ENCODE measurements at regions not wholly inside any gene's neighbourhood (a gene's known extent, or its start where the extent isn't known, plus 50 kb on each side); places are given as distances from the start of the nearest gene placed in this dataset.

DNA sequence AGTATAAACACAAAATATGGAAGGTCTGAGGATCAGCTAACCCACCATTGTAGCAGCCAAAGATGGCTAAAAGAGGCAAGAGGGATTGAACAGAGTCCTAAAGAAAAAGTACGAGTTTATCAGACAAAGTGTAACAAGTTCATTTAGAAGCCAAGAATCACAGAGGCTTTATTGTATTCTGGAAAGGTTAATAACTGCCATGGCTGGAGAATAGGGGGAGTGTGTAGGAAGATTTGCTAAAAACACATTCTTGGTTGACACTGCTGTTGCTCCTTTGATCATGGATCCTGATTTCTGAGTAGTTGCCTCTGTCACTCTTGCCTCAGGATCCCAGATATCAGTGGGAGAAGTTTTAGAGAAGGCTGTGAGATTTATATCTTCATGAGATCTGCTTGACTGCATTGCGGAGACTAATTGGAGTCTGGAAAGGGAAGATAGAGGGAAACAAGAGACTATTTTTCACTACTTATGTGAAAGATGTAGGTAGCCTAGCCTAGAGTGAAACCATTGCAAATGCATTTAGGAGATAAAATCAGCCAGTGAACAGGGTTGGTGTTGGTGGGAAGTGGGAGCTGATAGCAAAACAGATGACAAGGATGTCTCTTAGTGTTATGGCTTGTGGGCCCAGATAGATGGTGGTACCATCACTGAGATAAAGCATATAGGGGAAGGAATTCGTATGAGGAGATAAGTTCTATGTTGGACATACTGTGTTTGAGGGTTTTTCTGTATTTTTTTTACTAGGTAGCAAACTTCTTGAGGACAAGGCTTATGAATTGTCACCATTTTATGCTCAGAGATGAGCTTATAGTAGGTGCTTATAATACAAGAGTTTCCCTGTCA lies 402.9 kb upstream of the PDE3A start:
- no peak overlapping the region for H3K27ac ChIP-seq
- DNase-seq (ENCODE audit: low read depth, low spot score), result no peak

GRCh38 chr12:19967001-19967400 lies 401.3 kb upstream of the PDE3A start:
- no peak for DNase-seq (ENCODE audit: low read depth, low spot score)
- no peak overlapping the region for H3K27ac ChIP-seq

DNA sequence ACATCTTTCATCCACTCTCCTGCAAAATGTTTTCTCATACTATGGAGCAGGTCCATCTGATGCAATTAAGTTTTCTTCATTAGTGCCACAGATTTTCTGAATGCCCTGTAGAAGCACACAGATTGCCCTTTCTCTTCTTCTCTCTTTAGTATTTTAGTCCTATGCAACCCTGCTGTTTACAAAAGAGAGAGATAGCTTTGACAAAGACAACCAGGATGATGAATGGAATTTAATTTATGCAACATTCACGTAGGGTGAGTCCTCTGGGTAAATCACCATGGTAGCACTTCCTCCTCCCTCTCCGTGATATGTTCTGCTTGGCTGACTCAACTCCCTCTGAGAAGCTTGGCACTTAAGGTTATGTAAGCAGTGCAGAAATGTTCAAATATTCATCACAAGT lies 400.9 kb upstream of the PDE3A start:
- no peak overlapping the region for H3K27ac ChIP-seq
- peak; percentile 63 for DNase-seq (ENCODE audit: low read depth, low spot score)

- no peak overlapping the region for H3K27ac ChIP-seq
- DNase-seq (ENCODE audit: low read depth, low spot score), result no peak
These were observed 398.2 kb upstream of the PDE3A start for GRCh38 chr12:19970116-19970515.

DNA sequence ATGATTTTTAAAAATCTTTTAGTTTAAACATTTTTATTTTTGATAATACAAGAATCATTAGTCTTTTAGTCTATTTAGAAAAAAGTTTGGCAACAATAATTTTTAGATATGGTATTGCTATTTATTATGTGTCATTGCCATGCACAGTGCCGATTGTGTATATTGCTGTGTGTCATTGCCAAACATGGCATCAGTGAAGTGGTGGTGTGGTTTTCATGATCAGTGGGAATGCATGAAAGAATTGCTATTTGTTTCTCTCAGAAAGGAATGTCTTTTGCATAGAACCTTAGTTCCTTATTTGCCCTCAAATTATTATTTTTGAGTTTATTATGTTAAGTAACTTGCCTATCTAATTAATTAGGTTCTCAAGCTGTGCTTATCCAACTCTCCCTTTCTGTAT lies 397.5 kb upstream of the PDE3A start:
- H3K27ac ChIP-seq, result no peak overlapping the region
- no peak for DNase-seq (ENCODE audit: low read depth, low spot score)

- H3K27ac ChIP-seq, result no peak overlapping the region
- DNase-seq (ENCODE audit: low read depth, low spot score), result no peak
These were observed 396.7 kb upstream of the PDE3A start for GRCh38 chr12:19971361-19972280.

DNA sequence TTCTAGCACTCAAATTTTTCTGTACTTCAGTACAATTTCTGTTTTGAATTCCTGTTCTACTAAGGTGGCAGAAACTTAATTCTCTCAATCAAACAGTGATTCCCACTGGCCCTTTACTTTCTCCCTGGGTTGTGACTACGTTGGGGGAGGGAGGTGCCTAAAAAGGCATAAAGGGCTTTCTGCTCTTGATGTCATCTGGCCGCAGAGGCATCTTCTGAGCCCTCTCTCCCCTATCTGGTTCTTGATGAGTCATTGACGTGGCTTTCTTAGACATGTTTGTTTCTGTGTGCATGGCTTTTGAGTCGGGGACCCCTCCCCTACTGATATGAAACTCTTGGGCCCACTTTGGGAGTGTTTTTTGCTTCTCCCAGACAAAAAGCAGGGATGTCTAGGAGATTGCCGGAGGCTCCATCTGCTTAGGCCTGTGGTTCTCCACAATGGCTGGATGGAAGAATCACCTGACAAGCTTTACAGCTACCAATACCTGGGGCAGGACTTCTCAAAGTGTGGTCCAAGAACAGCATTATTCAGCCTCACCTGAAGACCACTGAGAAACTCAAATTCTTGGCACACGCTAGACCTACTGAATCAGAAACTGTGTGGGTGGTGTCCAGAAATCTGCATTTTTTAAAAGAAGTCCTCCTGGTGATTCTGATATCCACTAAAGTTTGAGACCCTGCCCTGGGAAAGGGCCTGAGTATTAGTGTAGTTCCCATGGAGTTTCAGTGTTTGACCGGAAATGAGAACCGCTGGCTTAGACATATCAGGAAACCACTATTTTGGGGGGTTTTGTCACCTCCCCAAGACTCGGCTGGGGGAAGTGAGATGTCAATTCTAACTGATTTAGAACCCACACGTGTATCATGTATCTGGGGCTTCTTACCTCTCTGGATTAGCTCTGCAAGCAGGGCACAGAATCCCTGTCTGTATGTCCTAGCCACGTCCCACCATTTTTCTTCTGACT lies 395.7 kb upstream of the PDE3A start:
- no peak overlapping the region for H3K27ac ChIP-seq
- no peak for DNase-seq (ENCODE audit: low read depth, low spot score)

- DNase-seq (ENCODE audit: low read depth, low spot score), result no peak
- no peak overlapping the region for H3K27ac ChIP-seq
These were observed 390.1 kb upstream of the PDE3A start for GRCh38 chr12:19978193-19978592.

- no peak overlapping the region for H3K27ac ChIP-seq
- DNase-seq (ENCODE audit: low read depth, low spot score), result no peak
These were observed 388.8 kb upstream of the PDE3A start for GRCh38 chr12:19979584-19979983.

- DNase-seq (ENCODE audit: low read depth, low spot score), result no peak
These were observed 386.4 kb upstream of the PDE3A start for GRCh38 chr12:19981944-19982343.

DNA sequence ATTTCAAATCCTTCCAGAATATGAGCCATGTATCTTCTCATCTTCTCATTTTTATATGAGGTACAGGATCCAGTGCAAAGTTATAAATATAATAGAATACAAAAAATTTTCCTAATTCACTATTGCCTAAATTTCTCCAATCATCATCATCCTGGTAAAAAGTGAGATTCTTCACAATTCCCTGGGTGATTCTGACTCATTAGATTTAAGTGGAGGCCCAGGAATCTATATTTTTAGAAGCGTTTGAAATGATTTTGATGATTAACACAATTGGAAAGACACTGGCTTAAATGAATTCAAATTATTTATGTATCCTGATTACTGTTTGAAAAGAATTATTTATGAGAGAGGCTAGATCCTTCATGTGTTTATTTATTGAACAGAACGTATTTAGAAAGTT lies 380.3 kb upstream of the PDE3A start:
- DNase-seq (ENCODE audit: low read depth, low spot score), result no peak
- H3K27ac ChIP-seq, result no peak overlapping the region

More at GRCh38 chr12:19981944-19982343, 386.4 kb upstream of the PDE3A start:
- H3K27ac ChIP-seq, result no peak overlapping the region

GRCh38 chr12:19988459-19988873 lies 379.9 kb upstream of the PDE3A start:
- no peak for DNase-seq (ENCODE audit: low read depth, low spot score)

GRCh38 chr12:19988948-19989347 lies 379.4 kb upstream of the PDE3A start:
- no peak overlapping the region for H3K27ac ChIP-seq
- no peak for DNase-seq (ENCODE audit: low read depth, low spot score)

More at GRCh38 chr12:19988459-19988873, 379.9 kb upstream of the PDE3A start:
- no peak overlapping the region for H3K27ac ChIP-seq

GRCh38 chr12:19991146-19991545 lies 377.2 kb upstream of the PDE3A start:
- no peak for DNase-seq (ENCODE audit: low read depth, low spot score)
- no peak overlapping the region for H3K27ac ChIP-seq

DNA sequence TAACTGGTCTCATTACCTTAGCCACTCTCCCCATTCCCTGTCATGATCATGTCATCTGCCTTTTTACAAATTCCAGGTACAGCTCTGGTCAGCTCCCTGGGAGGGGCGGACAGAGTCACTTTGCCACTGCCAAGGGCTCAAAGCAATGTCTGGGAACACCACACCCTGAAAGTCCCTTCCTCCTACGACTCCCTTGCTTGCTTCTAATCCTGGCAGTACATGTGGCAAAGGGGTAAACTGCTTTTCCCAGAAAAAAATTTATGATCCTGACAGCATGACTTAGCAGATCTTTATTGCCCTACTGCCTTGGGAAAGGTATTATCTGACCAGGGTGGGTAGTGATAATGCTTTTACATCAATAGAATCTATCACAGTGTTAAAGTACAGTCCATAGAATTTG lies 376.0 kb upstream of the PDE3A start:
- H3K27ac ChIP-seq, result no peak overlapping the region
- no peak for DNase-seq (ENCODE audit: low read depth, low spot score)

- H3K27ac ChIP-seq, result no peak overlapping the region
- DNase-seq (ENCODE audit: low read depth, low spot score), result no peak
These were observed 373.4 kb upstream of the PDE3A start for GRCh38 chr12:19994968-19995367.

DNA sequence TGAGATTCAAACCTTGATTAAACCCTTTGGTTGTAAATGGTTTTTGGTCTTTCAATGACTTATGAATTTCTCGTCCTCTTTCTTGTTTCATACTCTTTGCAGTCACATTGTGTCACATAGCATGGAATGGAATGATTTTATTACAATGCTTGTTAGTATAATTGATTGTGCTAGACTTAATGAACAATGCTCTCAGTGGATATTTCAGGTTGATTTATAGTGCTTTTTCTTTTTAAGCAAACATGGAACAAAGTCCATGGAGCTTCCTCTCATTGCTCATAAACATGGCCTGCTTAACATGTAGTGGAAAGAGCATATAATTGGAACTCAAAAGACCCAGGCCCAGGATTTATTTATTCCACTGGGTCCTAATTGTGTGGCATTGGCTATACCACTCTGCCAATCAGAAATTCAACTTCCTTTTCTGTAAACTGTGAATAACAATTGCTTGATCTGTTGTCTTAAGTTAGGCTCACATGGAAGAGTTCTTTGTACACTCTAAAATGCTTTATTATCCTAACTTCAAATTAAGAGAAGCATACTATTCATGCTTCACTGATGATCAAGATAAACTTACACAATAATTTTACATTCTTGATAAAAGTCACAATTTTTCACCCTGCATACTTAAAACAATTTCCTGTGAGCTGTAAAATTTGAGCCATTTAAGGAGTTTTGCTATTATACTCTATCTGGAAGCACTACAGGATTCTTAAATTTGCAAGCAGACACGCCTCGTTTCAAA lies 370.5 kb upstream of the PDE3A start:
- H3K27ac ChIP-seq, result no peak overlapping the region
- DNase-seq (ENCODE audit: low read depth, low spot score), result no peak

GRCh38 chr12:19998411-19998810 lies 369.9 kb upstream of the PDE3A start:
- DNase-seq (ENCODE audit: low read depth, low spot score), result no peak
- H3K27ac ChIP-seq, result no peak overlapping the region

All from epithelial cell of prostate (primary cell).